Cerebellar cortex (tissue), 1 donor: ENCODE measurements at regions not wholly inside any gene's neighbourhood (a gene's known extent, or its start where the extent isn't known, plus 50 kb on each side); places are given as distances from the start of the nearest gene placed in this dataset.

Source experiments
- DNase-seq: peaks from one replicate; pipeline ENCODE4 v3.0.0-alpha.2; 2015; ENCODE audit warnings: low spot score

- DNase-seq, result no peak
Measured at GRCh38 chr2:6474161-6475140, 391.3 kb downstream of the CMPK2 start.

DNA sequence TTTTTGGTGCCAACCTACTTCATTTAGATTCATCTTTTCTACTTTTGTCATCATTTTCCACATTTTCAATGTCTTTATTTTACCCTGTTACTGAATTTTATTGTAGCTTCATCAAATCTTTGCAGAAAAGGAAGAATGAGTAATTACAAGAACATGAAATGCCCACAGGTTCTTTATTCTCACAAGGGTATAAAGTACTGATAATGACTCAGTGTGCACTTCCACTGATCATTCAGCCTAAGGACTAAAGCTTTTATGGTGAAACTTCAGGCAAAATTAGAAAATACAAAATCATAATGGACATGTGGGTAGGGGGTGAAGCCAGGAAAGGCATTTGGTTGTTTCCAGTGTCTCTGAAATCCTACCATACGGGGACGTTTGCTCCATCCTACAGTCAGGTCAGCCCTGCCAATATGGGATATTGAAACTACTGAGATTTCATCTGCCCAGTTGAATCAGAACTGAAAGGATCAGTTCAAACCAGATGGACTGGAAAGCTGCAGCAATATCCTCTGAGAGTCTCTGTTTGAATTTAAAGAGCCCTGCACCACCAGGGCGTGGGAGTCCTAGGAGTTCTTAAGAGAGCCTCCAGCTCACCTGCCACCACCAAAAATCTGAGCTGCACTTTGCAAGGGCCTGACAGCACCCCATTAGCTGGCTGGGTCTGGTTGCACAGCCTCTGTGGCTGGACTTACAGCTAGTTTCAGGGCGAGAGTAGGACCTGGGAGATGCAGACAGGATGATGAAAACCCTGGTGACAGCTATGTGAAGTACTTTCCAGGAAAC lies 390.4 kb downstream of the CMPK2 start:
- DNase-seq, result no peak

DNA sequence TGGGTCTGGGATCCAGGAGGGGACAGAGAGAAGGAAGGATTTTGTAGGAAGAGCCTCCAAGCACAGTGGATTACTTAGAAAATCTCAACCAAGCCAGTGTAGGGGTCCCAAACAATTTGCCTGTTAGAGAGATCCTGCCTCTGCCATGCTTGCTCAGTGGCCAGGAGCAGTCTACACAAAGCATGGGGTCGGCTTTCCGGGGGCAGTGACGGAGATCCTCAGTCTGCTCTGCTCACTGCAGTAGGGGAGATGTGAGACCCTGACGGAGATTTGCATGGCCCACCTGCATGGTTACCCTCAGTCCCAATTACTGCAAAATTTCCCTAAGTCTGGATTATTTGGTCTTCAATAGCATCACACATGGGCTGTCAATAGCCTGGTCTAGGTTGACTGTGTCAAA lies 385.2 kb downstream of the CMPK2 start:
- DNase-seq, result no peak

DNA sequence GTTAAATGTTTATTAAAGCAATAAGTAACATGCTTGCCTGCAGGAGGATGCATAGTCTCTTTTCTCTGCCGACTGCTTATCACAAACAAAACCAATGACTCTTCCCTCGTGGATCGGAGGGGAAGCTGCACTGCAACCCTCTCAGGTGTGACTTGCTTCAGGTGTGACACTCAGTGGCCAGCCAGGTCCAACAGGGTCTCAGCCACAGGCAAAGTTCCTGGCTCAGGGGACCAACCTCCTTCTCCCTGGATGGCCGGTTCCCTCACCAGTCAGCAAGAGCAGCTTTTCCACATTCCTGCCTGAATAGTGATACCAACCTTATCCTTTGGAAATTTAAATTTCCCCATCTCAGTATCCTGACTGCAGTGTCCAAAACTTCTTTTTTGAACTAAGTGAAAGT lies 383.5 kb downstream of the CMPK2 start:
- DNase-seq, result no peak

GRCh38 chr2:6487765-6488164 lies 377.9 kb downstream of the CMPK2 start:
- no peak for DNase-seq

DNA sequence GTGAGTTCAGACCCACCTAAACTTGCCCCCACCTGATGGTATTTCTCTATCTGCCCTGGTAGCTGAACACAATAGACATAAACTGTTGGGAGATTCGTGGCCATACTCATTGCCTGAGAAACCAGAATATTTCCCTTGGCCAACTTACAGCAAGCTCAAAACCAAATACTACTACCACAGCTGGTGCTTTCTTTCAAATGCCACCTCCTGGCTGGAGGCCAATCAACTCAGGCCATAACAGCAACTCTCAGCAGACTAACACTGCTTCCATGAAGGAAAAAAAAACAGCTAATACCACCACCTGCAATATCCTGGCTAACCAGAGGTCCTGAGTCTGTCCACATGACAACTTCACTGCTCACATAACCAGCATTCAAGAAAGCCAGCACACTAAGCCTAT lies 373.1 kb downstream of the CMPK2 start:
- DNase-seq, result no peak

DNA sequence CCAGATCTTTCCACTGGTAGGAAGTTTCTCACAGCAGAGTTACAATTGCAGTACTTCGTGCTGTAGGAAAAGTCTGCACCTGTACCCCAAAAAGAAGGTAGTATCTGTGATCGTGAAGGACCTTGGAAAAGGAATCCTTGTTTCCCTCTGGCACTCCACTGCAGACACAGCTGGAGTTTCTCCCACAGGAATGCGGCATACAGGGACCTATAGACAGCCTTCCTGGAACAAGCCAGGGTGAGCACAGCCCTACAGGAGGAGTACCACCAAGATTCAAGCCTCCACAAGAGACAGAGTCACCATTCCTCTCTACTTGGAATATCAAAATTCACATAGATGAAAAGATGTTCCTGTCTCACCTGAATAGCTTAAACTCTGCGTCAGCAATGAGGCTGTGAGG lies 372.4 kb downstream of the CMPK2 start:
- no peak for DNase-seq

GRCh38 chr2:6493669-6494068 lies 372.0 kb downstream of the CMPK2 start:
- DNase-seq, result no peak

DNA sequence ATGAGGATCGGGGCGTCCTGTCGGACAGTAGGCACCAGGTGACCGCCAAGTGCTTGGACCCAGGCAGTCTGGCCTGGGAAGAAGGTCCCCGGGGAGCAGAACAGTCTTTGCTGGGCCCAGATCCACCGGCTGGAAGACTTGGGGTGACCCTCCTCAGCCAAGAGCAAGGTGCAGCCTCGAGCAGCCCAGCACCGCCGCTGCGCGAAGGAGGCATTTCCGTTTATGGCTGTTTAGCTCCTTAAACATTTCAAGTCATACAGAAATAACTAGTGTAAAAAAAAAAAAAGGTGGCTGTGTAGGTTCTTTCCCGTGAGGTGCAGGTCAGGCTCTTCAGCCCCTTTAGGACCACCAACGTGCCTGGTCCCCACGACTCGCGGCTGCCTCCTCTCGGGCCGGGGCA lies 370.2 kb downstream of the CMPK2 start:
- no peak for DNase-seq

- no peak for DNase-seq
Measured at GRCh38 chr2:6496376-6496775, 369.3 kb downstream of the CMPK2 start.

DNA sequence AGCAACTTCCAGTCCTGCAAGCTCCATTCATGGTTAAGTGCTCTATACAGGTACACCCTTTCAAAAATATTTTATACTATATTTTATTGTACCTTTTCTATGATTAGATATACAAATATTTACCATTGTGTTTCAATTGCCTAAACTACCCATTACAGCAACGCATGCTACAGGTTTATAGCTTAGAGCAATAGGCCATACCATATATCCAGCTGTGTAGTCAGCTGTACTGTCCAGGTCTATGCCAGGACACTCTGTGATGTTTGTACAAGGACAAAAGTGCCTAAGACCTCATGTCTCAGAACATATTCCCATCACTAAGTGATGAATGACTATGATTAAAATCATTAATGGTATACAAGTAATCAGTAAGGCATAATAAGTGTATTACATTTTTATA lies 368.7 kb downstream of the CMPK2 start:
- DNase-seq, result no peak

DNA sequence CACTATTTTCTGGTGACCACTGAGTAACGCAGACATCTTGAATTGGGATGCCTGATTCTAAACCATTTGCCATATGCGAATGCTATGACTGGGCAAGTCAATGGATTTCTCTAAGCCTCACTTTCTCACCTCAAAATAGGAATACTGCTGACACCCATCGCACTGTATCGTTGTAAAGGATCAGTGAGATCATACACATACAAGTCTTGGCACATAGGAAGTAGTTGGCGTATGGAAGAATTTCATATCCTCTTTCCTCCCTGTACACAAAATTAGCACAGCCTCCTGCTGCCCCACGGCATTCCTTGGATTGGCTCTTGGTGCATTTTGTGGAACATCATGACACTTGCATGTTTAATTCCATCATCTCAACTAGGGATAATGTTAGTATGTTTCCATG lies 366.9 kb downstream of the CMPK2 start:
- no peak for DNase-seq

DNA sequence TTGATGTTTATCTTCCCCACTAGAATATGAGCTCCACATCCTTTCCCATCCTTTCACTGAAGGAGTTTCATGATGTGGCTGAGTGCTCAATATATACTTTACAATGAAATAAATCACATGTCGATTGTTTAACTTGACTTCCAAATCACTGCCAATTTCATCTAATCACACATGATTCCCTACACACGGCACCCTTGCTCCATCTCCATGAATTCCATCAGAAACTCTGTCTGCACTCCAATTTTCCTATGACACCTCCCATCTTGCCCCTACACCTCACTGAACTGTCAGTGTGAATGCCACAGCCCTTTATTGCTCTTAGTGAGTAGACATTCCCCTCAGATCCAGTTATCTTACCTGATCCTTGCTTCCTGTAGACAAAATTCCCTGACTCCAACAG lies 366.0 kb downstream of the CMPK2 start:
- no peak for DNase-seq

- DNase-seq, result no peak
Measured at GRCh38 chr2:6506361-6506794, 359.3 kb downstream of the CMPK2 start.

DNA sequence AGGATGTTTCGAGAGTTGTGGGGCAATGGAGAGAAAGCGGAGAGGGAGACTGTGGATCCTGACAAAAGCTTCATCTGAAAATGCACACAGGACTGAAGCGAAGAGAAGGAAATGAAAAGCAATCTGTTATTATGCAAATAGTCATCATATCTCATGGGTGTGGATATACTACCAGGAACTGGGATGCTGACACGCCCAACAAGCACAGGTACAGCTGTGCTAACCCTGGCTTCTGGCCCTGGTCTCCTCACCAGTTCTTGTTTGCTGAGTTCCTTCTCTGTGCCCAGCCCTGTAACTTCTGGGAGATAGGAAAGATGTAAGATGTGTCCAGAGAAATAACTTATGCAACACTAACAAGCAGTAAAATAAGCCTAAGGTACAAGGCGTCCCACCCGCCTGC lies 358.8 kb downstream of the CMPK2 start:
- no peak for DNase-seq

- DNase-seq, result no peak
Measured at GRCh38 chr2:6510532-6510931, 355.2 kb downstream of the CMPK2 start.

- DNase-seq, result no peak
Measured at GRCh38 chr2:6512589-6512988, 353.1 kb downstream of the CMPK2 start.

GRCh38 chr2:6516674-6517073 lies 349.0 kb downstream of the CMPK2 start:
- DNase-seq, result no peak

GRCh38 chr2:6518361-6518760 lies 347.3 kb downstream of the CMPK2 start:
- no peak for DNase-seq

- no peak for DNase-seq
Measured at GRCh38 chr2:6523476-6523875, 342.2 kb downstream of the CMPK2 start.

- DNase-seq, result no peak
Measured at GRCh38 chr2:6524691-6525474, 340.8 kb downstream of the CMPK2 start.

GRCh38 chr2:6525475-6525964 lies 340.2 kb downstream of the CMPK2 start:
- no peak for DNase-seq
